ENCODE measurements at regions not wholly inside any gene's neighbourhood (a gene's known extent, or its start where the extent isn't known, plus 50 kb on each side); places are given as distances from the start of the nearest gene placed in this dataset.

GRCh38 chr5:39726467-39726866 lies 301.7 kb upstream of the DAB2 start:
- intact Hi-C loops (cut with micrococcal nuclease): no loop called here
- Mint-ChIP-seq H3K9me3 (ENCODE audit: unreplicated experiment) (no peaks in the 10 kb centered on the region), H3K4me1 (ENCODE audit: insufficient read depth, unreplicated experiment) (no peaks in the 10 kb centered on the region), H3K4me3 (ENCODE audit: unreplicated experiment) (no peak overlapping the region), H3K36me3 (ENCODE audit: insufficient read depth, unreplicated experiment) (no peaks in the 10 kb centered on the region), H3K27ac (ENCODE audit: low read depth, unreplicated experiment) (no peak overlapping the region), H3K27me3 (ENCODE audit: insufficient read depth, unreplicated experiment) (no peaks in the 10 kb centered on the region)
- ChIA-PET POLR2A (no interaction called here), CTCF (interaction anchor here (1.4 kb wide), 1 partner anchor 12 kb away, joined by 4 read pairs; no protein-coding TSS in a partner anchor)
- no peak for DNase-seq (ENCODE audit: unreplicated experiment)
- TF ChIP-seq CTCF (IDR thresholded peaks at IDR 0.05; ENCODE audit: unreplicated experiment): no peak
- BruUV-seq (replicated peaks): no TSS peak

DNA sequence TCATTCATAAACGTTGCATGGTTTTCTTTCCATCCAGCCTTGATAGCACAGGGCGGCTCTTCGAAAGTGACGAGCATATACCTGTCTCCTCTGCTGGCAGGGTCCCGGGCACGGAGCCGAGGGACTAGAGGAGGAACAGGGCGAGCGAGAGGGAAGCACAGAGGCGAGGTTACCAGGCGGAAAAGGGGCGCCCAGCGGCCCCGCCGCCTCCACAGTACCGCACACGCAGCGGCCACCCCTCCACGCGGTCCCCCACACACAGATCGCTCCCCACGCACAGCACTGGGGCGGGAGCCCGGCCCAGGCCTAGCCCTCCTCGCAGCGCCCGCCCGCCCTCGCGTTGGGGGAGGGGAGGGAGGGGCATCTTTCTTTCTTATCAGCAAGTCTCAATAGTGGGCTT lies 296.6 kb upstream of the DAB2 start:
- DNase-seq (ENCODE audit: unreplicated experiment): no peak
- no peaks in the 10 kb centered on the region for H3K9me3 Mint-ChIP-seq (ENCODE audit: unreplicated experiment)
- H3K4me1 Mint-ChIP-seq (ENCODE audit: insufficient read depth, unreplicated experiment): peaks cover 15% of the 10 kb centered on the region
- no peaks in the 10 kb centered on the region for H3K27me3 Mint-ChIP-seq (ENCODE audit: insufficient read depth, unreplicated experiment)
- H3K4me3 Mint-ChIP-seq (ENCODE audit: unreplicated experiment): no peak overlapping the region
- CTCF ChIA-PET: interaction anchor here (1.6 kb wide), 1 partner anchor 8 kb away, joined by 6 read pairs; no protein-coding TSS in a partner anchor
- intact Hi-C loops (cut with micrococcal nuclease): no loop called here
- no peaks in the 10 kb centered on the region for H3K36me3 Mint-ChIP-seq (ENCODE audit: insufficient read depth, unreplicated experiment)
- H3K27ac Mint-ChIP-seq (ENCODE audit: low read depth, unreplicated experiment): no peak overlapping the region
- TF ChIP-seq CTCF (IDR thresholded peaks at IDR 0.05; ENCODE audit: unreplicated experiment): no peak
- POLR2A ChIA-PET: no interaction called here
- BruUV-seq (replicated peaks): no TSS peak

GRCh38 chr5:39720136-39720535 lies 295.4 kb upstream of the DAB2 start:
- intact Hi-C loops (cut with micrococcal nuclease): no loop called here
- ChIA-PET POLR2A (no interaction called here), CTCF (no interaction called here)
- Mint-ChIP-seq H3K27ac (ENCODE audit: low read depth, unreplicated experiment) (no peak overlapping the region), H3K4me1 (ENCODE audit: insufficient read depth, unreplicated experiment) (peaks cover 19% of the 10 kb centered on the region), H3K9me3 (ENCODE audit: unreplicated experiment) (no peaks in the 10 kb centered on the region), H3K27me3 (ENCODE audit: insufficient read depth, unreplicated experiment) (no peaks in the 10 kb centered on the region), H3K4me3 (ENCODE audit: unreplicated experiment) (no peak overlapping the region), H3K36me3 (ENCODE audit: insufficient read depth, unreplicated experiment) (no peaks in the 10 kb centered on the region)
- no peak for TF ChIP-seq CTCF (IDR thresholded peaks at IDR 0.05; ENCODE audit: unreplicated experiment)
- no TSS peak for BruUV-seq (replicated peaks)
- DNase-seq (ENCODE audit: unreplicated experiment): no peak

DNA sequence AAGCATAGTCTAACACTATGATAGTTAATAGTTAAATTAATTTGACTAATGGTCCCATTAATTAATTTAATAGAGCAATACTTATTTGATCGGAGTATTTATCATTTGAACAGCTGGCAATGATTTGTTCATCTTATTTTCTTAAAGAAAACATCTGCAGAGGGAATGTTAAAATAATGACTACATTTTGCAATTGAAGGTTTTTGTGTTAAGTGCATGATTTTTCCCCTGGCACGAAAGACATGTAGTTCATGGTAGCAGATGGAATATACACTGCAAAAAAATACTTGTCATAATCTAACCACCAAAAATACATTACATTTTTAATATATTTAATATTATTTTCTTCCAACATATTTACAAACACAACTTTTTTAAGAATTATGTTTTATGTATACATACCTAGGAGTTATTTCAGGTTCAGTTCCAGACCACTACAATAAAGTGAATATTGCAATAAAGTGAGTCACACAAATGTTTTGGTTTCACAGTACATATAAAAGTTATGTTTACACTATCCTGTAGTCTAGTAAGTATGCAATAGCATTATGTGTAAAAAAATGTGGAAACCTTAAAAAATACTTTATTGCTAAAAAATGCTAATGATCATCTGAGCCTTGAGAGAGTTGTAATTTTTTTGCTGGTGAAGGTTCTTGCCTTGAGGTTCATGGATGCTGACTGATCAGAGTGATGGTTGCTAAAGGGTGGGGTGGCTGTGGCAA lies 292.6 kb upstream of the DAB2 start:
- no peak for TF ChIP-seq CTCF (IDR thresholded peaks at IDR 0.05; ENCODE audit: unreplicated experiment)
- no TSS peak for BruUV-seq (replicated peaks)
- no peak overlapping the region for H3K27ac Mint-ChIP-seq (ENCODE audit: low read depth, unreplicated experiment)
- intact Hi-C loops (cut with micrococcal nuclease): loop anchor here (10.0 kb wide), 4 partner anchors 107 to 667 kb away; no protein-coding TSS in a partner anchor
- H3K9me3 Mint-ChIP-seq (ENCODE audit: unreplicated experiment): no peaks in the 10 kb centered on the region
- H3K27me3 Mint-ChIP-seq (ENCODE audit: insufficient read depth, unreplicated experiment): no peaks in the 10 kb centered on the region
- H3K36me3 Mint-ChIP-seq (ENCODE audit: insufficient read depth, unreplicated experiment): no peaks in the 10 kb centered on the region
- no peak overlapping the region for H3K4me3 Mint-ChIP-seq (ENCODE audit: unreplicated experiment)
- DNase-seq (ENCODE audit: unreplicated experiment): peak; percentile 47
- peaks cover 23% of the 10 kb centered on the region for H3K4me1 Mint-ChIP-seq (ENCODE audit: insufficient read depth, unreplicated experiment)
- ChIA-PET POLR2A (no interaction called here), CTCF (interaction anchor here (0.6 to 7.2 kb wide), 16 partner anchors 11 to 1161 kb away, joined by 3 to 81 read pairs (median 3); partner anchors contain the start of gene PTGER4)

All from MCF 10A (cell line).